Stomach (tissue), 4 donors: ENCODE measurements at regions not wholly inside any gene's neighbourhood (a gene's known extent, or its start where the extent isn't known, plus 50 kb on each side); places are given as distances from the start of the nearest gene placed in this dataset.

Source experiments
- POLR2A ChIP-seq, 4 donors: fragments of 450-650 bp; IDR thresholded peaks; one replicate each; pipeline ENCODE4 v1.6.1; 2016; ENCODE audit warnings: antibody characterized with exemption in 4 of 4, control low read depth in 2 of 4, mild to moderate bottlenecking in 1 of 4, moderate library complexity in 1 of 4
- TF ChIP-seq, protein P1 (sequence below), 7 experiments: fragments of 450-650 bp in 4 of 7; fragments of 200-600 bp in 3 of 7; sonication (generic) in 3 of 7; IDR thresholded peaks; one replicate each; pipeline ENCODE4 v1.5.1; 2016 to 2019; ENCODE audit warnings: antibody characterized with exemption in 7 of 7, control low read depth in 2 of 7, mild to moderate bottlenecking in 1 of 7

DNA sequence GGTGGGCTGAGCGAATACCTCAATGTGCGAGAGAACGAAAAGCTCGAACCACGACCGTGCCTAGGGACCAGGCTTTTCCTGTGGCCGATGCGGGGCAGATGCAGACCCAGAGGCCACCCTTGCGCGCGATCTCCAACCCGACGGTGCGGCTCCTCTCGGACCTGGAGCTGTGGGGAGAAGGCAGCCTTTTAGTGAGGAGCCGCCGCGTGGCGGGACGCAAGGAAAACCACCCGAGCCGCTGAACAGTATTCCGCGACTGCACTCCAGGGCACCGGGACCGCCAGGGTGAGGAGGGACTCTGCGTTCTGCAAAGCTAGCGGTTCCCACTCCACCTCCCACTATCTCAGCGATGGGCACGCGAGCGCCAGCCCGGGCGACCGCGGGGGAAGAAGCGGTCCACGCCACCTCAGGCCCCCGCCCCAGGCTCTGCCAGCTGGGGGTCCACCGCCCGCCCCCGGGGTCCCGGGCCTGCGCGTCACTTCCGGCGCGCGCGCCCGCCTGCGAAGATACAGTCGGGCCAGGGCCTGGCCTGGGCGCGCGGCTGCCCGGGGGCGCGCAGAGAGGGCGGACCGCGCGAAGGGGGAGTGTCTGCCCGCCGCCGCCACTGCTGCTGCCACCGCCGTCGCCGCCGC lies 66.5 kb upstream of the PRKACB start:
- TF ChIP-seq, protein P1, sequence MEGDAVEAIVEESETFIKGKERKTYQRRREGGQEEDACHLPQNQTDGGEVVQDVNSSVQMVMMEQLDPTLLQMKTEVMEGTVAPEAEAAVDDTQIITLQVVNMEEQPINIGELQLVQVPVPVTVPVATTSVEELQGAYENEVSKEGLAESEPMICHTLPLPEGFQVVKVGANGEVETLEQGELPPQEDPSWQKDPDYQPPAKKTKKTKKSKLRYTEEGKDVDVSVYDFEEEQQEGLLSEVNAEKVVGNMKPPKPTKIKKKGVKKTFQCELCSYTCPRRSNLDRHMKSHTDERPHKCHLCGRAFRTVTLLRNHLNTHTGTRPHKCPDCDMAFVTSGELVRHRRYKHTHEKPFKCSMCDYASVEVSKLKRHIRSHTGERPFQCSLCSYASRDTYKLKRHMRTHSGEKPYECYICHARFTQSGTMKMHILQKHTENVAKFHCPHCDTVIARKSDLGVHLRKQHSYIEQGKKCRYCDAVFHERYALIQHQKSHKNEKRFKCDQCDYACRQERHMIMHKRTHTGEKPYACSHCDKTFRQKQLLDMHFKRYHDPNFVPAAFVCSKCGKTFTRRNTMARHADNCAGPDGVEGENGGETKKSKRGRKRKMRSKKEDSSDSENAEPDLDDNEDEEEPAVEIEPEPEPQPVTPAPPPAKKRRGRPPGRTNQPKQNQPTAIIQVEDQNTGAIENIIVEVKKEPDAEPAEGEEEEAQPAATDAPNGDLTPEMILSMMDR (IDR thresholded peaks at IDR 0.05) = no peak
- TF ChIP-seq POLR2A (IDR thresholded peaks at IDR 0.05) = no peak
